OCI-LY7 (cell line): ENCODE measurements at regions not wholly inside any gene's neighbourhood (a gene's known extent, or its start where the extent isn't known, plus 50 kb on each side); places are given as distances from the start of the nearest gene placed in this dataset.

ENCODE experiments used
- CTCF ChIP-seq: fragments of 200-600 bp; sonication (generic); conservative IDR thresholded peaks from 2 replicates; pipeline ENCODE4 v1.5.1; 2014; ENCODE audit warnings: mild to moderate bottlenecking, antibody characterized with exemption, low read length, moderate library complexity, mixed read lengths
- EZH2phosphoT487 ChIP-seq: fragments of 200-600 bp; sonication (generic); IDR thresholded peaks from 2 replicates; pipeline ENCODE4 v1.6.1; 2018; ENCODE audit warnings: low read depth, borderline replicate concordance, mild to moderate bottlenecking, mixed run types, antibody characterized with exemption, low read length, moderate library complexity, mixed read lengths

GRCh38 chr2:239638376-239638775 is 237.6 kb upstream of the HDAC4 start:
- TF ChIP-seq EZH2phosphoT487 (no peak), CTCF (no peak)
